BLaER1 treated with 17β-estradiol and CSF1 and Interleukin-3, amounts not matched to agents 10 nM and 100 nM (cell line): ENCODE measurements at regions not wholly inside any gene's neighbourhood (a gene's known extent, or its start where the extent isn't known, plus 50 kb on each side); places are given as distances from the start of the nearest gene placed in this dataset.

Experiments used
- H3K27ac ChIP-seq, 11 experiments: shearing (Covaris generic); formaldehyde crosslinking; 2 replicates each; pipeline ENCODE4 v1.8.1; 2022
- H3K27me3 ChIP-seq, 11 experiments: shearing (Covaris generic); formaldehyde crosslinking; 2 replicates each; pipeline ENCODE4 v1.8.1; 2022
- H3K36me3 ChIP-seq, 11 experiments: shearing (Covaris generic); formaldehyde crosslinking; 2 replicates each; pipeline ENCODE4 v1.8.1; 2022
- H3K4me1 ChIP-seq, 10 experiments: shearing (Covaris generic); formaldehyde crosslinking; 2 replicates each; pipeline ENCODE4 v1.8.1; 2022
- H3K4me2 ChIP-seq, 11 experiments: shearing (Covaris generic); formaldehyde crosslinking; 2 replicates each; pipeline ENCODE4 v1.8.1; 2022
- H3K4me3 ChIP-seq, 10 experiments: shearing (Covaris generic); formaldehyde crosslinking; 2 replicates each; pipeline ENCODE4 v1.8.1; 2022
- H3K9ac ChIP-seq, 11 experiments: shearing (Covaris generic); formaldehyde crosslinking; 2 replicates each; pipeline ENCODE4 v1.8.1; 2022
- H3K9me3 ChIP-seq, 11 experiments: shearing (Covaris generic); formaldehyde crosslinking; replicated peaks in 1 of 11; 2 replicates each; pipeline ENCODE4 v1.8.1; 2022
- H4K20me1 ChIP-seq, 11 experiments: shearing (Covaris generic); formaldehyde crosslinking; 2 replicates each; pipeline ENCODE4 v1.8.1; 2022
- Cebpa-rat ChIP-seq, 11 experiments: shearing (Covaris generic); IDR thresholded peaks; 2 replicates each; pipeline ENCODE4 v1.8.1; 2022

GRCh38 chr17:68662037-68662432 lies 60.9 kb upstream of the FAM20A start:
- no peak overlapping the region for H3K4me2 ChIP-seq
- no peaks in the 10 kb centered on the region for H3K27me3 ChIP-seq
- no peak overlapping the region for H3K4me3 ChIP-seq
- no peaks in the 10 kb centered on the region for H3K36me3 ChIP-seq
- peaks cover 0 to 15% (median 3%) of the 10 kb centered on the region in 11 experiments; a peak in 4 of 22 replicates for H3K9me3 ChIP-seq
- no peak for TF ChIP-seq Cebpa-rat (IDR thresholded peaks at IDR 0.05)
- H3K9ac ChIP-seq, result no peak overlapping the region
- H4K20me1 ChIP-seq, result no peaks in the 10 kb centered on the region
- H3K4me1 ChIP-seq, result no peaks in the 10 kb centered on the region
- no peak overlapping the region for H3K27ac ChIP-seq

DNA sequence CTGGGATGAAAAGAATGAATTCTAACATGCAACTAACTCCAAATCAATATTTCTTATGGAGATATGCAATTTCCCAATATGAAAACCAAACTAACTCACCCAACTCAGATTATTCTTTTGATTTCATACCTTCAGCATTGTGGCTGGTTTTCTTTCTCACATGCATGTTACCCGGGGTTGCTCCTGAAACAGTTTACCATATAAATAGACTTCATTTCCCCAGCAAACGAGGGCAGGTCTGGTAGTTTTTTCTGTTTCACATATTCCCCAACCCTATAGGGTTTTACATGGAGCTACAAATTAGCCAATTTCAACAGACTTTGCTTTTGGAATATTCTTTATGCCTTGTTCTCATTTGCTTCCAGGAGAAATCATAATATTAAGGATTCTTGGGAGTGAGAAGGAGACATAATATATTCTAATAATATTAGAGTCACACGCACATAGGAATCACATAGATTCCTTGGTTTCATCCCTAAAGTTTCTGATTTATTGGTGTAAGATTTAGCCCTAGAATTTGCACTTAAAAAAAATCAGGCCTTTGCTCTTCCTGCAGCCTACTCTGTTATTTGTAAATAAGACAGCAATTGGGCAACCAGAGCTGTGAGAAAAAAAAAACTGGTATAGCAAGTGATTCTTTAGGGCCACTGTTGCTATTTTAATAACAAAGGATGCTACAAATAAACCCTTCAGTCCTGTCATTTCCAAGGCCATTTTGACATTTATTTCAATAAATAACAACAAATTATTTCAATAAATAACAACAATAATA lies 60.3 kb upstream of the FAM20A start:
- Histone ChIP-seq H4K20me1 (no peaks in the 10 kb centered on the region), H3K9me3 (peaks cover 0 to 15% (median 3%) of the 10 kb centered on the region in 11 experiments; a peak in 5 of 22 replicates), H3K4me3 (no peak overlapping the region), H3K27me3 (no peaks in the 10 kb centered on the region), H3K4me2 (no peak overlapping the region), H3K36me3 (no peaks in the 10 kb centered on the region), H3K27ac (no peak overlapping the region), H3K9ac (no peak overlapping the region), H3K4me1 (no peaks in the 10 kb centered on the region)
- TF ChIP-seq Cebpa-rat (IDR thresholded peaks at IDR 0.05), result no peak

DNA sequence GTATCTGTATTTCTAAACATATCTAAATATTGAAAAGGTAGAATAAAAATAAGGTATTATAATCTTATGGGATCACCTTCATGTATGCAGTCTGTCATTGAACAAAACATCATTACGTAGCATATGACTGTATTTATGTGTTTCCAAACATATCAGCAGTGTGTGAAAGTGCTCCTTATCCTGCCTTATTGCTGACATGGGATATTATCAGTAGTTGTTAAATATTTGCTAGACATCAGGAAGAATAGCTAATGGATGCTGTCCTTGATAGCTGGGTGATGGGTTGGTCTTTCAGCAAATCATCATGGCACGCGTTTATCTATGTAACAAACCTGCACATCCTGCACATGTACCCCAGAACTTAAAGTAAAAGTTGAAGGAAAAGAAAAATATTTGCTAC lies 59.1 kb upstream of the FAM20A start:
- Histone ChIP-seq H3K9me3 (peaks cover 0 to 15% (median 3%) of the 10 kb centered on the region in 11 experiments; a peak in 5 of 22 replicates), H3K27me3 (no peaks in the 10 kb centered on the region), H3K36me3 (no peaks in the 10 kb centered on the region), H3K27ac (no peak overlapping the region), H4K20me1 (no peaks in the 10 kb centered on the region), H3K9ac (no peak overlapping the region), H3K4me1 (no peaks in the 10 kb centered on the region), H3K4me3 (no peak overlapping the region), H3K4me2 (no peak overlapping the region)
- TF ChIP-seq Cebpa-rat (IDR thresholded peaks at IDR 0.05), result no peak

- Histone ChIP-seq H3K27me3 (no peaks in the 10 kb centered on the region), H3K4me3 (no peak overlapping the region), H3K27ac (no peak overlapping the region), H3K36me3 (no peaks in the 10 kb centered on the region), H3K4me2 (no peak overlapping the region), H3K9ac (no peak overlapping the region), H4K20me1 (no peaks in the 10 kb centered on the region), H3K4me1 (no peaks in the 10 kb centered on the region), H3K9me3 (peaks cover 0 to 15% (median 3%) of the 10 kb centered on the region in 11 experiments; a peak in 5 of 22 replicates)
- TF ChIP-seq Cebpa-rat (IDR thresholded peaks at IDR 0.05), result no peak
These were observed 58.0 kb upstream of the FAM20A start for GRCh38 chr17:68658999-68659780.

GRCh38 chr17:68657576-68657975 lies 56.4 kb upstream of the FAM20A start:
- Histone ChIP-seq H3K27me3 (no peaks in the 10 kb centered on the region), H3K4me2 (no peak overlapping the region), H3K9me3 (peaks cover 0 to 3% (median 0%) of the 10 kb centered on the region in 11 experiments; a peak in 1 of 22 replicates), H3K4me1 (no peaks in the 10 kb centered on the region), H3K9ac (no peak overlapping the region), H3K4me3 (no peak overlapping the region), H3K27ac (no peak overlapping the region), H3K36me3 (no peaks in the 10 kb centered on the region), H4K20me1 (no peaks in the 10 kb centered on the region)
- TF ChIP-seq Cebpa-rat (IDR thresholded peaks at IDR 0.05), result no peak

GRCh38 chr17:68657166-68657565 lies 56.0 kb upstream of the FAM20A start:
- H3K9me3 ChIP-seq, result peaks cover 0 to 3% (median 0%) of the 10 kb centered on the region in 11 experiments; a peak in 1 of 22 replicates
- no peak for TF ChIP-seq Cebpa-rat (IDR thresholded peaks at IDR 0.05)
- no peak overlapping the region for H3K9ac ChIP-seq
- H3K4me2 ChIP-seq, result no peak overlapping the region
- H3K36me3 ChIP-seq, result no peaks in the 10 kb centered on the region
- no peaks in the 10 kb centered on the region for H3K27me3 ChIP-seq
- no peaks in the 10 kb centered on the region for H3K4me1 ChIP-seq
- H3K27ac ChIP-seq, result no peak overlapping the region
- H4K20me1 ChIP-seq, result no peaks in the 10 kb centered on the region
- no peak overlapping the region for H3K4me3 ChIP-seq

GRCh38 chr17:68656666-68657065 lies 55.5 kb upstream of the FAM20A start:
- Histone ChIP-seq H3K27me3 (no peaks in the 10 kb centered on the region), H3K36me3 (no peaks in the 10 kb centered on the region), H3K4me1 (no peaks in the 10 kb centered on the region), H3K9me3 (peaks cover 0 to 3% (median 0%) of the 10 kb centered on the region in 11 experiments; a peak in 1 of 22 replicates), H3K4me3 (no peak overlapping the region), H3K27ac (no peak overlapping the region), H4K20me1 (no peaks in the 10 kb centered on the region), H3K4me2 (no peak overlapping the region), H3K9ac (no peak overlapping the region)
- no peak for TF ChIP-seq Cebpa-rat (IDR thresholded peaks at IDR 0.05)
